ENCODE measurements at regions not wholly inside any gene's neighbourhood (a gene's known extent, or its start where the extent isn't known, plus 50 kb on each side); places are given as distances from the start of the nearest gene placed in this dataset.
"Not testable (repeated sequence)": the region's sequence is repeated elsewhere in the genome, so short reads cannot be mapped to it uniquely, and the experiment has no call there.

- DNase-seq (ENCODE audit: low read depth) = not testable (repeated sequence)
These were observed 411.2 kb downstream of the RAB38 start for GRCh38 chr11:87764075-87764474.

- no peak for DNase-seq (ENCODE audit: low read depth)
These were observed 420.6 kb downstream of the RAB38 start for GRCh38 chr11:87754685-87755084.

GRCh38 chr11:87753143-87753542, 422.1 kb downstream of the RAB38 start:
- no peak for DNase-seq (ENCODE audit: low read depth)

GRCh38 chr11:87743007-87743406, 432.2 kb downstream of the RAB38 start:
- no peak for DNase-seq (ENCODE audit: low read depth)

GRCh38 chr11:87740968-87741367, 434.3 kb downstream of the RAB38 start:
- no peak for DNase-seq (ENCODE audit: low read depth)

GRCh38 chr11:87740451-87740850, 434.8 kb downstream of the RAB38 start:
- no peak for DNase-seq (ENCODE audit: low read depth)

GRCh38 chr11:87739766-87740165, 435.5 kb downstream of the RAB38 start:
- DNase-seq (ENCODE audit: low read depth) = no peak

GRCh38 chr11:87739261-87739660, 436.0 kb downstream of the RAB38 start:
- DNase-seq (ENCODE audit: low read depth) = no peak

GRCh38 chr11:87736928-87737327, 438.3 kb downstream of the RAB38 start:
- no peak for DNase-seq (ENCODE audit: low read depth)

- DNase-seq (ENCODE audit: low read depth) = no peak
These were observed 448.7 kb downstream of the RAB38 start for GRCh38 chr11:87726506-87726905.

GRCh38 chr11:87724358-87724757, 450.9 kb downstream of the RAB38 start:
- no peak for DNase-seq (ENCODE audit: low read depth)

- peak; percentile 8 for DNase-seq (ENCODE audit: low read depth)
These were observed 452.3 kb downstream of the RAB38 start for GRCh38 chr11:87722756-87723565.

GRCh38 chr11:87719326-87720073, 455.7 kb downstream of the RAB38 start:
- no peak for DNase-seq (ENCODE audit: low read depth)

- no peak for DNase-seq (ENCODE audit: low read depth)
These were observed 462.4 kb downstream of the RAB38 start for GRCh38 chr11:87712802-87713202.

GRCh38 chr11:87712391-87712790, 462.9 kb downstream of the RAB38 start:
- DNase-seq (ENCODE audit: low read depth) = no peak

- not testable (repeated sequence) for DNase-seq (ENCODE audit: low read depth)
These were observed 471.7 kb downstream of the RAB38 start for GRCh38 chr11:87703589-87703988.

GRCh38 chr11:87675993-87676392, 499.2 kb downstream of the RAB38 start:
- DNase-seq (ENCODE audit: low read depth) = no peak

- no peak for DNase-seq (ENCODE audit: low read depth)
These were observed 508.5 kb downstream of the RAB38 start for GRCh38 chr11:87666730-87667129.

- DNase-seq (ENCODE audit: low read depth) = no peak
These were observed 513.0 kb downstream of the RAB38 start for GRCh38 chr11:87662287-87662686.

- DNase-seq (ENCODE audit: low read depth) = no peak
These were observed 514.1 kb downstream of the RAB38 start for GRCh38 chr11:87660926-87661660.

GRCh38 chr11:87659807-87660206, 515.4 kb downstream of the RAB38 start:
- DNase-seq (ENCODE audit: low read depth) = no peak

- DNase-seq (ENCODE audit: low read depth) = no peak
These were observed 529.6 kb downstream of the RAB38 start for GRCh38 chr11:87645626-87646025.

All from GM04504 (cell line).